ENCODE measurements at regions not wholly inside any gene's neighbourhood (a gene's known extent, or its start where the extent isn't known, plus 50 kb on each side); places are given as distances from the start of the nearest gene placed in this dataset.
"Not testable (repeated sequence)": the region's sequence is repeated elsewhere in the genome, so short reads cannot be mapped to it uniquely, and the experiment has no call there.

GRCh38 chr2:8126783-8127182, 555.1 kb upstream of the ID2 start:
- no peak overlapping the region for H3K27ac ChIP-seq
- H3K4me1 ChIP-seq (ENCODE audit: control insufficient read depth in 1 of 2, insufficient read depth in 1 of 2, low read depth in 1 of 2, low read length in 1 of 2) = no peaks in the 10 kb centered on the region
- H3K9me3 ChIP-seq = no peaks in the 10 kb centered on the region
- no peak for TF ChIP-seq CTCF (IDR thresholded peaks at IDR 0.05)
- no peak overlapping the region for H3K4me3 ChIP-seq (ENCODE audit: low read depth in 1 of 2, low read length in 1 of 2)
- H3K27me3 ChIP-seq = no peaks in the 10 kb centered on the region
- no peaks in the 10 kb centered on the region for H3K36me3 ChIP-seq

GRCh38 chr2:8131423-8131822, 550.4 kb upstream of the ID2 start:
- not testable (repeated sequence) for H3K36me3 ChIP-seq; H3K9me3 ChIP-seq; H3K4me3 ChIP-seq (ENCODE audit: low read depth in 1 of 2, low read length in 1 of 2); H3K27me3 ChIP-seq; H3K4me1 ChIP-seq (ENCODE audit: control insufficient read depth in 1 of 2, insufficient read depth in 1 of 2, low read depth in 1 of 2, low read length in 1 of 2); H3K27ac ChIP-seq

GRCh38 chr2:8132351-8132831, 549.5 kb upstream of the ID2 start:
- no peaks in the 10 kb centered on the region for H3K9me3 ChIP-seq
- H3K27ac ChIP-seq = no peak overlapping the region
- no peak overlapping the region for H3K4me3 ChIP-seq (ENCODE audit: low read depth in 1 of 2, low read length in 1 of 2)
- H3K27me3 ChIP-seq = no peaks in the 10 kb centered on the region
- no peaks in the 10 kb centered on the region for H3K36me3 ChIP-seq
- peaks cover 0 to 8% of the 10 kb centered on the region in 2 experiments for H3K4me1 ChIP-seq (ENCODE audit: control insufficient read depth in 1 of 2, insufficient read depth in 1 of 2, low read depth in 1 of 2, low read length in 1 of 2)
- no peak for TF ChIP-seq CTCF (IDR thresholded peaks at IDR 0.05)

- no peaks in the 10 kb centered on the region for H3K9me3 ChIP-seq
- no peak overlapping the region for H3K27ac ChIP-seq
- TF ChIP-seq CTCF (IDR thresholded peaks at IDR 0.05) = no peak
Measured at GRCh38 chr2:8132879-8133278, 549.0 kb upstream of the ID2 start.

GRCh38 chr2:8133363-8133762, 548.5 kb upstream of the ID2 start:
- peaks cover 6 to 15% of the 10 kb centered on the region in 2 experiments for H3K4me1 ChIP-seq (ENCODE audit: control insufficient read depth in 1 of 2, insufficient read depth in 1 of 2, low read depth in 1 of 2, low read length in 1 of 2)
- no peak for TF ChIP-seq CTCF (IDR thresholded peaks at IDR 0.05)
- H3K27ac ChIP-seq = no peak overlapping the region
- no peaks in the 10 kb centered on the region for H3K9me3 ChIP-seq
- H3K27me3 ChIP-seq = no peaks in the 10 kb centered on the region
- H3K4me3 ChIP-seq (ENCODE audit: low read depth in 1 of 2, low read length in 1 of 2) = no peak overlapping the region
- no peaks in the 10 kb centered on the region for H3K36me3 ChIP-seq

More at GRCh38 chr2:8132879-8133278, 549.0 kb upstream of the ID2 start:
- Histone ChIP-seq H3K4me1 (ENCODE audit: control insufficient read depth in 1 of 2, insufficient read depth in 1 of 2, low read depth in 1 of 2, low read length in 1 of 2) (peaks cover 3 to 12% of the 10 kb centered on the region in 2 experiments), H3K4me3 (ENCODE audit: low read depth in 1 of 2, low read length in 1 of 2) (no peak overlapping the region), H3K36me3 (no peaks in the 10 kb centered on the region), H3K27me3 (no peaks in the 10 kb centered on the region)

- Histone ChIP-seq H3K27me3 (no peaks in the 10 kb centered on the region), H3K4me3 (ENCODE audit: low read depth in 1 of 2, low read length in 1 of 2) (no peak overlapping the region), H3K27ac (no peak overlapping the region), H3K9me3 (no peaks in the 10 kb centered on the region), H3K4me1 (ENCODE audit: control insufficient read depth in 1 of 2, insufficient read depth in 1 of 2, low read depth in 1 of 2, low read length in 1 of 2) (peaks cover 7 to 15% of the 10 kb centered on the region in 2 experiments), H3K36me3 (no peaks in the 10 kb centered on the region)
- TF ChIP-seq CTCF (IDR thresholded peaks at IDR 0.05) = no peak
Measured at GRCh38 chr2:8133913-8134472, 547.9 kb upstream of the ID2 start.
